Kidney glomerular epithelial cell (primary cell): ENCODE measurements at regions not wholly inside any gene's neighbourhood (a gene's known extent, or its start where the extent isn't known, plus 50 kb on each side); places are given as distances from the start of the nearest gene placed in this dataset.

Source experiments
- DNase-seq: peaks from one replicate; lab custom pipeline; 2025; lab: John Stamatoyannopoulos, UW

- DNase-seq, result no peak
Observed at GRCh38 chr3:184508938-184509337, 52.6 kb upstream of the EPHB3 start.

- no peak for DNase-seq
Observed at GRCh38 chr3:184511741-184512140, 49.8 kb upstream of the EPHB3 start.
